ENCODE measurements at regions not wholly inside any gene's neighbourhood (a gene's known extent, or its start where the extent isn't known, plus 50 kb on each side); places are given as distances from the start of the nearest gene placed in this dataset.
"Not testable (repeated sequence)": the region's sequence is repeated elsewhere in the genome, so short reads cannot be mapped to it uniquely, and the experiment has no call there.

DNA sequence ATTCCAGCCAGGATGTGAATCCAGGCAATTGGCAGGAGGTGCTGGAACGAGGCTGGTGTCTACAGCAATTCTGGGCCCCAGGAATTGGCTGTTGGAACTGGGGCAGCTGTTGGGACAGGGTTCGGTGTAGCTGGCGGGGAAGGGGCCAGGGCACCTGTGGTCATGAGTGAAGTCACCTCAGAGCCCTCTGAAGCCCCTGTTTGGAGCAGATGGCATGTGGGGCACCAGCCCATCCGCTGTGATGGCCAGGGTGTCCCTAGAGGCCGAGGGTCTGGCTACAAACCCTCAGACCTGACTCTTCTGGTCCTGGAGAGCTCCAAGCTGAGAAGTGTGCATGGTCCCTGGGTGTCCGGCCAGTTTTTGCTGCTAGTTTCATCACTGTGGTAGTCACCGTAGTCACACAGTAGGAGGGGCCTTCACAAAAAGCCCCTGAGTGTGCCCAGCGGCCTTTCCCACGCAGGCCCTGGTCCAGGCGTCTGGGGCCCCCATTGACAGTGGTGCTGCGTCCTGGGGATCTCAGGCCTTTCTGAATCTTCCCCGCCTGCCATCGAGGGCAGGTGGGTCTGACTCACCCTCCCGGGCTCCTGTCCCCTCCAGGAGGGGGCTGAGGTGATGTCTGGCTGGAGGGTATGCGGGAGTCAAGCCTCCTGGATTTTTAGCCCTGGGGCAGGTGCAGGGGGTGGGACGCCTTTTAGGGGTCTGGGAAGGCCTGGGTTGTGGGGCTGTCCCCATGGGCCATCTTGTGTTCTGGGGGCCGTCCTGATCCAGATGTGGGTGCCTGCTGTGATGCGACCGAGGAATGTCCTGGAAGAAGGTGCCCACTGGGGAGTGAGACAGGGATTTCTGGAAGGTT is 368.0 kb downstream of the TMEM121 start:
- no peak overlapping the region for H3K27ac Mint-ChIP-seq
- no peak overlapping the region for H3K4me3 ChIP-seq (ENCODE audit: low read length)
- no peaks in the 10 kb centered on the region for H3K4me1 Mint-ChIP-seq (ENCODE audit: low read depth)
- peaks cover 2 to 6% of the 10 kb centered on the region in 2 experiments for H3K27me3 ChIP-seq (ENCODE audit: control insufficient read depth in 1 of 2, insufficient read depth in 2 of 2, low read length in 2 of 2)
- POLR2A ChIA-PET, result no interaction called here
- H3K36me3 ChIP-seq (ENCODE audit: insufficient read depth, low read length), result no peaks in the 10 kb centered on the region
- ATAC-seq (ENCODE audit: poor library complexity), result no peak
- peaks cover 0 to 6% of the 10 kb centered on the region in 2 experiments for H3K9me3 ChIP-seq (ENCODE audit: control insufficient read depth in 1 of 2, insufficient read depth in 1 of 2, low read length in 2 of 2)
- TF ChIP-seq, protein P1, sequence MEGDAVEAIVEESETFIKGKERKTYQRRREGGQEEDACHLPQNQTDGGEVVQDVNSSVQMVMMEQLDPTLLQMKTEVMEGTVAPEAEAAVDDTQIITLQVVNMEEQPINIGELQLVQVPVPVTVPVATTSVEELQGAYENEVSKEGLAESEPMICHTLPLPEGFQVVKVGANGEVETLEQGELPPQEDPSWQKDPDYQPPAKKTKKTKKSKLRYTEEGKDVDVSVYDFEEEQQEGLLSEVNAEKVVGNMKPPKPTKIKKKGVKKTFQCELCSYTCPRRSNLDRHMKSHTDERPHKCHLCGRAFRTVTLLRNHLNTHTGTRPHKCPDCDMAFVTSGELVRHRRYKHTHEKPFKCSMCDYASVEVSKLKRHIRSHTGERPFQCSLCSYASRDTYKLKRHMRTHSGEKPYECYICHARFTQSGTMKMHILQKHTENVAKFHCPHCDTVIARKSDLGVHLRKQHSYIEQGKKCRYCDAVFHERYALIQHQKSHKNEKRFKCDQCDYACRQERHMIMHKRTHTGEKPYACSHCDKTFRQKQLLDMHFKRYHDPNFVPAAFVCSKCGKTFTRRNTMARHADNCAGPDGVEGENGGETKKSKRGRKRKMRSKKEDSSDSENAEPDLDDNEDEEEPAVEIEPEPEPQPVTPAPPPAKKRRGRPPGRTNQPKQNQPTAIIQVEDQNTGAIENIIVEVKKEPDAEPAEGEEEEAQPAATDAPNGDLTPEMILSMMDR (IDR thresholded peaks at IDR 0.05), result no peak
- intact Hi-C loops (cut with DNase I, micrococcal nuclease), result no loop called here
- CTCF ChIA-PET, result no interaction called here
- H3K9me3 Mint-ChIP-seq, result no peaks in the 10 kb centered on the region
- no peaks in the 10 kb centered on the region for H3K36me3 Mint-ChIP-seq (ENCODE audit: low read depth)
- H3K4me1 ChIP-seq (ENCODE audit: insufficient read depth, low read length), result no peaks in the 10 kb centered on the region
- no peak overlapping the region for H3K27ac ChIP-seq (ENCODE audit: low read depth in 1 of 2, low read length in 2 of 2)
- H3K4me3 Mint-ChIP-seq, result no peak overlapping the region
- peaks cover 30% of the 10 kb centered on the region for H3K27me3 Mint-ChIP-seq
- DNase-seq, result peak in 1 of 14 experiments; percentile 16

DNA sequence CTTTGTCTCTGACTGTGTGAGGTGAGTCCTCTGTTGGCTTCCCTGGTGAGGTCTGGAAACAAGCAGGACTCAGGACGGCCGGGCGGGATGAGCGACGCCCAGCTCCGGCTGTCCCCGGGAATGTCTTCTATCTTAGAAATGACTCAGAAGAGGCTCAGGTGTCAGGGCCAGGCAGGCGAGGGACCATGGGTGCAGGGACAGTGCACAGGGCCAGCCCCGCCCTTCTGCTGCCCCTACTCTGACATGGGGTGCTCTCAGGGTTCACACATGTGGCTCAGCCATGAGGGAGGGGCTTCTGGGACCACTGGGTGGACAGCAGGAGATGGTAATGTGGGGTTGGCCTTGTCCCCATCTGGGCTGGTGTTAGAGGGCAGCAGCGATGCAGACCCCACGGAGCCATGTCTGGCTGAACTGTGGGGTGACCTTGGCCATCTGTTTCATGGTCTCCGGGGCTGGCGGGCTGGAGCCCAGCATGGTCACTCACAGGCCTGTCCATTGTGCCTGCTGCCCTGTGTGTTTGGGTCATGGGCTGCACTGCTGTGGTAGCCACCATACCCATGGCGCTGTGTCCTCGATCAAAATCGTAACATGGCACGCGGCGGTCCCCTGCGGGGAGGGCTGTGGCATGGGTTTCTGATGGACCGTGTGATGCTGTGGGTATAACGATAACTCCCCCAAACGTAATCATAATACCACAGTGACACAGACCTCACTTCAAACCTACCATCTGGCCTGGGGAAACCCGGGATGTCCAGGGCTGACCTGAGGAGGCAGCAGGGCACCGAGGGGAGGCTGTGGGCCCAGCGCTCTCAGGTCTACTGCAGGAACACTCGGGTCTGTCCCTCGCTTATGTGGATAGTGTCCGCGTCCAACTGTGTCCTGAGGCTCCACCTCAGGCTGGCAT is 368.8 kb downstream of the TMEM121 start:
- ATAC-seq (ENCODE audit: poor library complexity) (no peak), DNase-seq (peak in 1 of 14 experiments; percentile 28)
- Mint-ChIP-seq H3K36me3 (ENCODE audit: low read depth) (no peaks in the 10 kb centered on the region), H3K9me3 (no peaks in the 10 kb centered on the region), H3K27me3 (peaks cover 22% of the 10 kb centered on the region), H3K27ac (no peak overlapping the region), H3K4me3 (no peak overlapping the region), H3K4me1 (ENCODE audit: low read depth) (no peaks in the 10 kb centered on the region)
- TF ChIP-seq, protein P1 (IDR thresholded peaks at IDR 0.05), result no peak
- no peaks in the 10 kb centered on the region for H3K4me1 ChIP-seq (ENCODE audit: insufficient read depth, low read length)
- ChIA-PET POLR2A (no interaction called here), CTCF (no interaction called here)
- H3K9me3 ChIP-seq (ENCODE audit: control insufficient read depth in 1 of 2, insufficient read depth in 1 of 2, low read length in 2 of 2), result peaks cover 0 to 6% of the 10 kb centered on the region in 2 experiments
- no peak overlapping the region for H3K4me3 ChIP-seq (ENCODE audit: low read length)
- H3K36me3 ChIP-seq (ENCODE audit: insufficient read depth, low read length), result no peaks in the 10 kb centered on the region
- H3K27ac ChIP-seq (ENCODE audit: low read depth in 1 of 2, low read length in 2 of 2), result no peak overlapping the region
- H3K27me3 ChIP-seq (ENCODE audit: control insufficient read depth in 1 of 2, insufficient read depth in 2 of 2, low read length in 2 of 2), result peaks cover 2 to 10% of the 10 kb centered on the region in 2 experiments
- intact Hi-C loops (cut with DNase I, micrococcal nuclease), result no loop called here

DNA sequence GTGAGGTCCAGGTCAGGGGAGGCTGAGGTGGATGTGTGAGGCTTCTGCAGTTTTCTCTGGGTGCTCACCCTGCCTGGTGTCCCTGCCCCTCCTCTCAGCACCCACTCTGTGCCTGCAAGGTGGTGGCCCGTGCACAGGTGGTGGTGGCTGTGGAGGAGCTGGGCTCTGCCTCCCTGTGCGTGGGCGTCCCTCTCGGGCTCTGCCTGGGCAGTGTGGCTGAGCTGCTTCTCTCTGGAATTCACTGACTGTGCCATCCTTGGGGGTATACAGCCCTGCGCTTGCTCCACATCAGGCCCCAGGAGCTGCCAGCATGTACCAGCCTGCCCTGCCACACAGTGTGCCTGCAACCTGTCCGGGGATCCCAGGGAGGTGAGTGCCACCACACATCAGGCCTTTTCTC is 369.8 kb downstream of the TMEM121 start:
- H3K27ac ChIP-seq (ENCODE audit: low read depth in 1 of 2, low read length in 2 of 2); CTCF ChIA-PET; H3K4me3 ChIP-seq (ENCODE audit: low read length); H3K4me1 Mint-ChIP-seq (ENCODE audit: low read depth); H3K27ac Mint-ChIP-seq; H3K36me3 Mint-ChIP-seq (ENCODE audit: low read depth); intact Hi-C loops (cut with DNase I, micrococcal nuclease); ATAC-seq (ENCODE audit: poor library complexity); H3K9me3 ChIP-seq (ENCODE audit: control insufficient read depth in 1 of 2, insufficient read depth in 1 of 2, low read length in 2 of 2); POLR2A ChIA-PET; H3K4me1 ChIP-seq (ENCODE audit: insufficient read depth, low read length); H3K4me3 Mint-ChIP-seq; H3K36me3 ChIP-seq (ENCODE audit: insufficient read depth, low read length); H3K9me3 Mint-ChIP-seq: not testable (repeated sequence)
- DNase-seq, result peak in 1 of 14 experiments; percentile 28
- H3K27me3 ChIP-seq (ENCODE audit: control insufficient read depth in 1 of 2, insufficient read depth in 2 of 2, low read length in 2 of 2), result peaks cover 4 to 14% of the 10 kb centered on the region in 2 experiments
- H3K27me3 Mint-ChIP-seq, result peaks cover 20% of the 10 kb centered on the region

DNA sequence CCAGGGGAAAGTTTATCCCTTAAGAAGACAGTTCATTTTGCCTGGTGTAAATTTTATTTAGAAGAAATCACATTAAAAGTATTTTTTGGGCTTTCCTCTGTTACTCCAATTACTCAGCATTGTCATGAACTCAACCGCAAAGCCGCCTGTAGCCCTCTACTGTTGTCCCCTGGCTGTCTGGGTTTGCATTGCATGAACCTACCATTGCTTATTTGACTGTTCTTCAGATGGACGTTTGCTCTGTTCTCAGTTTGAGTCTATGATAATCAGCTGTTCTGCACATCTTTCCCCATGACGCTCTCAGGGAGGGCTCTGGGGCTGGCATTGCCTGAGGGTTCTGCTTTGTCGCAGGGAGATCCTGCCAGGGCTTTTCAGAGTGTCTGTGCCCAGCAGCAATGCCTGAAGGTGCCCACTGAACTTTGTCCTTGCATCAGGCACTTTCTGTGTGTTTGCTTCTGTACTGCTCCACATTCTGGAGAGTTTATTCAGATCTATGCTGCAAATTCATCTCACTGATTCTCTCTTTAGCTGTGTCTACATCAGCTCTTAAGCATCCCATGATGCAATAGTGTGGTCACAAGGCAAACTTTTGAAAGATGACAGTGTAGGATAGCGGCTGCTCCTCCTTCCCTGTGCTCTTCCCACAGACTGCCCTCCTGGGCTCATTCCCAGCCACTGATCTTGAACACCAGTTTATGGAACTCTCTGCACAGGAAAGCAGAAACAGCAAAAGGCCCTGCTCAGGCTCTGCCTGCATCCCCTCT is 370.8 kb downstream of the TMEM121 start:
- DNase-seq, CTCF ChIA-PET: not testable (repeated sequence)
- peaks cover 10 to 24% of the 10 kb centered on the region in 2 experiments for H3K27me3 ChIP-seq (ENCODE audit: control insufficient read depth in 1 of 2, insufficient read depth in 2 of 2, low read length in 2 of 2)

More for the DNA sequence above, 370.8 kb downstream of the TMEM121 start:
- H3K27ac Mint-ChIP-seq; H3K9me3 Mint-ChIP-seq; H3K27ac ChIP-seq (ENCODE audit: low read depth in 1 of 2, low read length in 2 of 2); H3K9me3 ChIP-seq (ENCODE audit: control insufficient read depth in 1 of 2, insufficient read depth in 1 of 2, low read length in 2 of 2); ATAC-seq (ENCODE audit: poor library complexity); H3K36me3 ChIP-seq (ENCODE audit: insufficient read depth, low read length); H3K4me1 Mint-ChIP-seq (ENCODE audit: low read depth); H3K4me1 ChIP-seq (ENCODE audit: insufficient read depth, low read length); H3K4me3 Mint-ChIP-seq; H3K4me3 ChIP-seq (ENCODE audit: low read length); POLR2A ChIA-PET; H3K36me3 Mint-ChIP-seq (ENCODE audit: low read depth); intact Hi-C loops (cut with DNase I, micrococcal nuclease): not testable (repeated sequence)
- peaks cover 22% of the 10 kb centered on the region for H3K27me3 Mint-ChIP-seq

Data from CD4-positive, alpha-beta T cell (primary cell).